ENCODE measurements at regions not wholly inside any gene's neighbourhood (a gene's known extent, or its start where the extent isn't known, plus 50 kb on each side); places are given as distances from the start of the nearest gene placed in this dataset.

DNA sequence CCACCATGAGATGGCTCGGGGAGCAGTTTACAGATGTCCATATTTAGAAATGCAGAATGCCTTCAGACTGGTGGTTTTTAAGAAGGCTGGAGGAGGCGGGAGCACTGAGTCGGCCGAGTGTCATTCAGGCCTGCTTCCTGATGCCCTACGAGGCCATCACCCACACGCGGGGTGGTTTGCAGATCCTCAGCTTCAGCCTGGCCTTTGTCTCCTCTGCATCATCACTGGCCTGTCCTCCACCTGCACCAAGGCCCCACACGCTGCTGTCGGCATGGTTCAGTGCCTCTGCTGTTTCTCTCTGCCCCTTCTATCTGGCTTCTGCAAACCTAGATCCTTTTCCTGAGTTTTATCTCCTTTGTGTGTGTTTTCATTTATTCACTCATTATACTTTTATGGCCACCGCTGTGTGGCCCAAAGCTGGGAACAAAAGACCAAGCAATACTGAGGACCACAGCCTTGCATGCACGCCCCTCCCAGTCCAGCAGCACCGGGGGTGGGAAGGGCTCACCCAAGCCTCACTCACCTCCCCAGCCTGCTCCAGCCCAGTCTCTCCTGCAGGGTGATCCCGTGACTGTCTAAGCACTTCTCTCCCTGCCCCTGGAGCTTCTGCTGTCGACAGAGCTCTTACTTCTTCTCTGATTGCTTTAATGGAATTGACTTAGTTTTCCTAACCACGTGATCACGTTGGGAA lies 240.8 kb downstream of the TEX29 start:
- TF ChIP-seq, protein P1, sequence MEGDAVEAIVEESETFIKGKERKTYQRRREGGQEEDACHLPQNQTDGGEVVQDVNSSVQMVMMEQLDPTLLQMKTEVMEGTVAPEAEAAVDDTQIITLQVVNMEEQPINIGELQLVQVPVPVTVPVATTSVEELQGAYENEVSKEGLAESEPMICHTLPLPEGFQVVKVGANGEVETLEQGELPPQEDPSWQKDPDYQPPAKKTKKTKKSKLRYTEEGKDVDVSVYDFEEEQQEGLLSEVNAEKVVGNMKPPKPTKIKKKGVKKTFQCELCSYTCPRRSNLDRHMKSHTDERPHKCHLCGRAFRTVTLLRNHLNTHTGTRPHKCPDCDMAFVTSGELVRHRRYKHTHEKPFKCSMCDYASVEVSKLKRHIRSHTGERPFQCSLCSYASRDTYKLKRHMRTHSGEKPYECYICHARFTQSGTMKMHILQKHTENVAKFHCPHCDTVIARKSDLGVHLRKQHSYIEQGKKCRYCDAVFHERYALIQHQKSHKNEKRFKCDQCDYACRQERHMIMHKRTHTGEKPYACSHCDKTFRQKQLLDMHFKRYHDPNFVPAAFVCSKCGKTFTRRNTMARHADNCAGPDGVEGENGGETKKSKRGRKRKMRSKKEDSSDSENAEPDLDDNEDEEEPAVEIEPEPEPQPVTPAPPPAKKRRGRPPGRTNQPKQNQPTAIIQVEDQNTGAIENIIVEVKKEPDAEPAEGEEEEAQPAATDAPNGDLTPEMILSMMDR (IDR thresholded peaks at IDR 0.05; ENCODE audit: low read length), result no peak
- no peak for TF ChIP-seq EZH2 (optimal IDR thresholded peaks at IDR 0.05; ENCODE audit: low read depth, low read length)
- TF ChIP-seq EZH2phosphoT487 (IDR thresholded peaks at IDR 0.05; ENCODE audit: low read length), result no peak
